Spleen (tissue), 7 donors: ENCODE measurements at regions not wholly inside any gene's neighbourhood (a gene's known extent, or its start where the extent isn't known, plus 50 kb on each side); places are given as distances from the start of the nearest gene placed in this dataset.

ENCODE experiments used
- POLR2A ChIP-seq, 3 donors: fragments of 450-650 bp; IDR thresholded peaks; one replicate each; pipeline ENCODE4 v1.5.1; 2017; ENCODE audit warnings: antibody characterized with exemption in 3 of 3, mild to moderate bottlenecking in 1 of 3
- POLR2AphosphoS5 ChIP-seq, 3 donors: sonication (generic); formaldehyde crosslinking; IDR thresholded peaks; one replicate each; pipeline ENCODE4 v1.5.1; 2017; ENCODE audit warnings: antibody characterized with exemption in 3 of 3
- TF ChIP-seq, protein P1 (sequence below), 11 experiments: fragments of 200-600 bp in 7 of 11; fragments of 450-650 bp in 4 of 11; sonication (generic) in 4 of 11; IDR thresholded peaks in 8 of 11; conservative IDR thresholded peaks in 3 of 11; 1 replicate in 7 of 11; 2 replicates in 4 of 11; pipeline versions ENCODE4 v1.4.0 to v1.8.0; 2016 to 2021; ENCODE audit warnings: antibody characterized with exemption in 11 of 11, inconsistent platforms in 4 of 11, mild to moderate bottlenecking in 1 of 11
- donor health status: DM: no; HTN: no; CAD: no; lungs with moderate emphysema.
- donor health status: DM: no; HTN: no; CAD: no.
- donor health status: DM: no; HTN: no; CAD: no.

DNA sequence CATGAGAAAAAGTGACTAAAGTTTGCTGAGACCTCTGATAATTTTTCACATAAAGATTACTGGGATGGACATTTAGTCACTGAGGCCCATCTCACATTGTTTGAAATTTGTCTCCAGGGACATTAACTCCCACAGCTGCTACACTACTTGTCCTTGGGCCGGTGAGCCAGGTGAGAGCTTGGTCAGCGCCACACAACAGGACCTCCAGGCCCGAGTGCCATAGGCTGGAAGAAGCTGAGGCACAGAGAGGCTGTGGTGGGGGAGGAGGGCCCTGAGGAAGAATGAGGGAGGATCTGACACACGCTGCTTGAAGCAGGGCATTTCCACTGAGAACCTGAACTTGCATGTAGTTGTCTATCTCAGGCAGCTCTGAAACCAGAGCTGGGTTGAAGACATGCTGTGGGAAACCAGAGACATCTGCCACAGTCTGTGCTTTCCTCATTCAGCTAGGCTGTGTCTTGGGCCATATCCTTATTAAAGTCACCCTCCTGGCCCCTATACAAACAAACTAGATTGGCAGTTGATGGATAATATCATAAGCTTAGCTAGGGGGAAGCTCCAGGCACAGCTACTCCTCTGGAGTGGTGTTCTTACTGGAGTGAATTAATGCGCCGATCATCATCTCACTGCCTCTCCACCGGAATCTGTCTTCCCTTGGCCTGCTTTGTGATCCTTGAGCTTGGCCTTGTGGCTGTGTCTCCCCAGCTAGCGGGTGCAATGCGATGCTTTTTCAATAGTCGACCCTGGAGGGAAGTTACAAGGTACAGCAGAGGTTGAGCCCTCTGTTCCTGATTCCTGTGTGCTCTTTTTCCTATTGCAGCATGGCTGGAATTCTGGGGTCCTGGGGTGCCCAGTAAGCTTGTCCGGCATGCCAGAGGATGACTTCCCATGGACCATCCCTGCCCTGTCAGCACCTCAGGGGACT lies 225.3 kb upstream of the B3GAT1 start:
- TF ChIP-seq, protein P1, sequence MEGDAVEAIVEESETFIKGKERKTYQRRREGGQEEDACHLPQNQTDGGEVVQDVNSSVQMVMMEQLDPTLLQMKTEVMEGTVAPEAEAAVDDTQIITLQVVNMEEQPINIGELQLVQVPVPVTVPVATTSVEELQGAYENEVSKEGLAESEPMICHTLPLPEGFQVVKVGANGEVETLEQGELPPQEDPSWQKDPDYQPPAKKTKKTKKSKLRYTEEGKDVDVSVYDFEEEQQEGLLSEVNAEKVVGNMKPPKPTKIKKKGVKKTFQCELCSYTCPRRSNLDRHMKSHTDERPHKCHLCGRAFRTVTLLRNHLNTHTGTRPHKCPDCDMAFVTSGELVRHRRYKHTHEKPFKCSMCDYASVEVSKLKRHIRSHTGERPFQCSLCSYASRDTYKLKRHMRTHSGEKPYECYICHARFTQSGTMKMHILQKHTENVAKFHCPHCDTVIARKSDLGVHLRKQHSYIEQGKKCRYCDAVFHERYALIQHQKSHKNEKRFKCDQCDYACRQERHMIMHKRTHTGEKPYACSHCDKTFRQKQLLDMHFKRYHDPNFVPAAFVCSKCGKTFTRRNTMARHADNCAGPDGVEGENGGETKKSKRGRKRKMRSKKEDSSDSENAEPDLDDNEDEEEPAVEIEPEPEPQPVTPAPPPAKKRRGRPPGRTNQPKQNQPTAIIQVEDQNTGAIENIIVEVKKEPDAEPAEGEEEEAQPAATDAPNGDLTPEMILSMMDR (IDR thresholded peaks at IDR 0.05 in 8 of 11, conservative IDR thresholded peaks at IDR 0.05 in 3 of 11) = no peak
- TF ChIP-seq POLR2A (IDR thresholded peaks at IDR 0.05) = no peak
- no peak for TF ChIP-seq POLR2AphosphoS5 (IDR thresholded peaks at IDR 0.05)
